Heart left ventricle (tissue), 16 donors: ENCODE measurements at regions not wholly inside any gene's neighbourhood (a gene's known extent, or its start where the extent isn't known, plus 50 kb on each side); places are given as distances from the start of the nearest gene placed in this dataset.

Experiments
- ATAC-seq, 4 donors: fragments of 200-7000 bp; cut with Tn5 transposase; one replicate each; pipeline ENCODE4 v1.9.1; 2020 to 2022; ENCODE audit warnings: moderate library complexity in 4 of 4, mild to moderate bottlenecking in 3 of 4, moderate number of reproducible peaks in 1 of 4
- DNase-seq, 5 donors: peaks; one replicate each; pipeline ENCODE4 v3.0.0-alpha.2; 2020
- H3K27ac ChIP-seq, 12 donors: fragments of 200-600 bp; sonication (generic) in 4 of 12; one replicate each; pipeline versions ENCODE4 v1.5.0 to v1.8.0; 2016 to 2022; ENCODE audit warnings: mild to moderate bottlenecking in 2 of 12
- H3K27me3 ChIP-seq, 9 donors: fragments of 200-600 bp; sonication (generic) in 2 of 9; one replicate each; pipeline versions ENCODE4 v1.5.1 to v1.8.0; 2016 to 2022; ENCODE audit warnings: mild to moderate bottlenecking in 3 of 9
- H3K36me3 ChIP-seq, 9 donors: fragments of 200-600 bp; sonication (generic) in 2 of 9; one replicate each; pipeline versions ENCODE4 v1.5.0 to v1.8.0; 2018 to 2022; ENCODE audit warnings: mild to moderate bottlenecking in 2 of 9
- H3K4me1 ChIP-seq, 12 donors: fragments of 200-600 bp; sonication (generic) in 4 of 12; one replicate each; pipeline versions ENCODE4 v1.5.0 to v1.8.0; 2016 to 2022; ENCODE audit warnings: mild to moderate bottlenecking in 3 of 12
- H3K4me3 ChIP-seq, 12 donors: fragments of 200-600 bp; sonication (generic) in 4 of 12; one replicate each; pipeline versions ENCODE4 v1.5.0 to v1.8.0; 2017 to 2022; ENCODE audit warnings: mild to moderate bottlenecking in 9 of 12, moderate library complexity in 4 of 12
- H3K9me3 ChIP-seq, 12 donors: fragments of 200-600 bp; sonication (generic) in 4 of 12; one replicate each; pipeline versions ENCODE4 v1.5.0 to v1.8.0; 2016 to 2022; ENCODE audit warnings: mild to moderate bottlenecking in 1 of 12
- POLR2A ChIP-seq, 2 donors: fragments of 450-650 bp; IDR thresholded peaks; one replicate each; pipeline ENCODE4 v1.6.1; 2017; ENCODE audit warnings: antibody characterized with exemption in 2 of 2, mild to moderate bottlenecking in 2 of 2, moderate library complexity in 2 of 2
- WGBS, 4 donors: extraction: QIAGEN DNeasy Blood & Tissue Kit in 2 of 4; methylation state at CpG; one replicate each; pipeline versions ENCODE4 v1.1.5 to v1.1.7; 2013 to 2018; 5-methylcytosine and 5-hydroxymethylcytosine counted together
- intact Hi-C, 10 donors: fragments of 100-400 bp; cut with DNase I; formaldehyde crosslinking; loops; one replicate each; pipeline versions ENCODE4 v1.11.1 to v1.14.2; 2022
- TF ChIP-seq, protein P1 (sequence below), 12 donors: fragments of 200-600 bp; sonication (generic) in 4 of 12; IDR thresholded peaks; one replicate each; pipeline versions ENCODE4 v1.5.0 to v1.8.0; 2018 to 2022; ENCODE audit warnings: antibody characterized with exemption in 12 of 12, mild to moderate bottlenecking in 5 of 12
- donor health status: ischemic (EF 13 %, LVEDD 7.1; RV severe dilation, severe dysfunction).
- donor health status: healthy with polysubstance abuse.
- donor health status: DM: no; HTN: yes; CAD: no.
- donor health status: DM: no; HTN: no; CAD: no.
- donor health status: ischemic (EF 25% LVEDD 6.9; RV normal size, moderate dysfunction).
- donor health status: ischemic (EF 25% LVEDD 5.7; RV mildly dilated, moderate dysfunction).
- donor health status: healthy.
- donor health status: DM: yes; HTN: yes; CAD: no.
- donor health status: ischemic (EF 35%, LVEDD 5.7; RV mildly dilated, moderate dysfunction).
- donor health status: nonischemic (EF 11% LVEDD 7.7; RV severe dilation, severe dysfunction).
- donor health status: DM: yes; HTN: yes; CAD: no.
- donor health status: PGD.
- donor health status: ischemic (EF 29% LVEDD 5.4; RV normal size, mild dysfunction).
- donor health status: nonischemic (EF 23%, LVEDD 6.1; RV moderate dilation, normal function).

DNA sequence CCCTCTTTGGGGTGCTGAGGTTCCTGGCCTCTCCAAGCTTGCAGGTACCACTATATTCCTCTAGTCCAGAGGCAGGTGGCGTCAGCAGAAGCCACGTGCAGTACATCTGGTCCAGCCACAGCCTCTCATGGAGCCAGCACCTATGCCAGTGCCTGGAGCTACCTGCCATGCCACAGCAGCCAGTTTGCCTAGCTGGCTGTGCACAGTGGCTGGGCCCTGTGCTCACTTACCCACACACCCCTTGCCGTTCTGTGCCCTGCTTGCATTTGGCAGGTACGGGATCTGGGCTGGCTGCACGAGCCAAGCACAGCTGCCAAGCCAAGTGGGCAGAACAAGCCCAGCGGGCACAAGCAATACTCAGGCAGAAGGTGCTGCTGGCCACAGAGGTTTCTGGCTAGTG, 601.1 kb downstream of the EPHA5 start:
- Histone ChIP-seq H3K27ac (no peak overlapping the region), H3K4me3 (no peak overlapping the region), H3K27me3 (no peaks in the 10 kb centered on the region), H3K36me3 (no peaks in the 10 kb centered on the region), H3K9me3 (peaks cover 0 to 4% (median 0%) of the 10 kb centered on the region in 12 donors), H3K4me1 (no peaks in the 10 kb centered on the region)
- intact Hi-C loops = no loop called here
- 62 to 78% (median 67%) methylated on average over 5 to 6 of the region's 6 CpGs for WGBS, 4 donors
- no peak for ATAC-seq
- DNase-seq = peak in 1 of 5 donors; percentile 63
- no peak for TF ChIP-seq POLR2A (IDR thresholded peaks at IDR 0.05)
- TF ChIP-seq, protein P1, sequence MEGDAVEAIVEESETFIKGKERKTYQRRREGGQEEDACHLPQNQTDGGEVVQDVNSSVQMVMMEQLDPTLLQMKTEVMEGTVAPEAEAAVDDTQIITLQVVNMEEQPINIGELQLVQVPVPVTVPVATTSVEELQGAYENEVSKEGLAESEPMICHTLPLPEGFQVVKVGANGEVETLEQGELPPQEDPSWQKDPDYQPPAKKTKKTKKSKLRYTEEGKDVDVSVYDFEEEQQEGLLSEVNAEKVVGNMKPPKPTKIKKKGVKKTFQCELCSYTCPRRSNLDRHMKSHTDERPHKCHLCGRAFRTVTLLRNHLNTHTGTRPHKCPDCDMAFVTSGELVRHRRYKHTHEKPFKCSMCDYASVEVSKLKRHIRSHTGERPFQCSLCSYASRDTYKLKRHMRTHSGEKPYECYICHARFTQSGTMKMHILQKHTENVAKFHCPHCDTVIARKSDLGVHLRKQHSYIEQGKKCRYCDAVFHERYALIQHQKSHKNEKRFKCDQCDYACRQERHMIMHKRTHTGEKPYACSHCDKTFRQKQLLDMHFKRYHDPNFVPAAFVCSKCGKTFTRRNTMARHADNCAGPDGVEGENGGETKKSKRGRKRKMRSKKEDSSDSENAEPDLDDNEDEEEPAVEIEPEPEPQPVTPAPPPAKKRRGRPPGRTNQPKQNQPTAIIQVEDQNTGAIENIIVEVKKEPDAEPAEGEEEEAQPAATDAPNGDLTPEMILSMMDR (IDR thresholded peaks at IDR 0.05) = no peak

DNA sequence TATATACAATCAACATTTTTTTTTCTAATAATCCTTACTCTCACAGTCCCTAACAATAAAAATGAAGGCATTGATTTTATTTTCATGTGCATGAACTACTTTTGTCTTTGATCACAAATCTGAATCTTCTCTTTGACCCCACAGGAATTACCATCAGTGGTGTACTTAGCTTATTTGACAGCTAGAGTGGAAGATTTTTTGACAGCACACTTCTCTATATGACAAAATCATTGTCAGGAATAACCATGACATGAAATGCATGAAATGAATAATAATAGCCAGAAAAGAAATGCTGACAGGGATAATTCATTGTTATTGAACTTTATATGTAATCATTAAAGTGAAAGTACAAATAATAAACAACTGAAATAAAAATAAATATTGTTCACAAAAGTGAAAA, 604.2 kb downstream of the EPHA5 start:
- TF ChIP-seq POLR2A (IDR thresholded peaks at IDR 0.05) = no peak
- TF ChIP-seq, protein P1 (IDR thresholded peaks at IDR 0.05) = no peak
- no peak for DNase-seq
- Histone ChIP-seq H3K27me3 (no peaks in the 10 kb centered on the region), H3K36me3 (no peaks in the 10 kb centered on the region), H3K4me3 (no peak overlapping the region), H3K4me1 (no peaks in the 10 kb centered on the region), H3K27ac (no peak overlapping the region), H3K9me3 (no peaks in the 10 kb centered on the region)
- intact Hi-C loops = no loop called here
- ATAC-seq = no peak

DNA sequence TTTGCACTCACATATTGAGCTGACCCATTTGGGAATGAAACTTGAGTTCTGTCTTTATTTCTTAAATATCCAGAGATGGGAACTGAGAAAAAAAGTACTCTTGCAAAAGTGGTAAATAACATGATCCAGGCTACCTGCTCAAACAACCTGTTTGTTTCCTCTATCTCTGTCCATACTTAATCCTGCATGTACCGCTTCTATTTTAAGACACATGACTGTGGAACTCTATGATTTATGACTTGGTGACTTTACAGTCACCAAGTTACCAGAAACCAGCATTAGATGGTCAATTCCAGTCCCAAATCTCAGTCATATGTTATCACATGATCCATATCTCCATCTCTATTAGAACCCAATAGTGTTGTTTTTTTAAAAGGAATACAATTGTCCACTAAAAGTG, 606.7 kb downstream of the EPHA5 start:
- intact Hi-C loops = no loop called here
- H3K27ac ChIP-seq = no peak overlapping the region
- DNase-seq = no peak
- H3K9me3 ChIP-seq = no peaks in the 10 kb centered on the region
- H3K4me3 ChIP-seq = no peak overlapping the region
- TF ChIP-seq POLR2A (IDR thresholded peaks at IDR 0.05) = no peak
- TF ChIP-seq, protein P1 (IDR thresholded peaks at IDR 0.05) = no peak
- no peaks in the 10 kb centered on the region for H3K36me3 ChIP-seq
- 84 to 94% (median 88%) methylated on average over 1 of the region's 1 CpG for WGBS, 4 donors
- ATAC-seq = no peak
- H3K27me3 ChIP-seq = no peaks in the 10 kb centered on the region
- H3K4me1 ChIP-seq = no peaks in the 10 kb centered on the region

DNA sequence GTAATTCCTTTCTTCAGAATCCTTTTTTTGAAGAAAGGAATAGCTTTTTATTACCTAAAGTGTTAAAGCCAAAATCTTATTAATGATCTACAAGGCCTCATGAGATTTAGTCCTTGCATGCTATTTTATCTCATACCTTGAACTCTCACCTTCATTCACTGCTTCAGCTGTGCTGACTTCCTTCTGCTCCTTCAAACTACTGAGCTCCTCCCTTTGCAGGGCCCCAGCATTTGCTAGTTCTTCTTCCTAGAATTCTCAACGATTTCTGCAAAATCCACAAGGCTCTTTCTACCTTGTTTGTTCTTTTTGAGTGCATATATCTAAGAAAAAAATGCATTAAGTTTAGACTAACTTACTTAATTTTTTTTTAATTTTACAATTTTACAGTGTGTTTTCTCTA, 619.5 kb downstream of the EPHA5 start:
- 0 to 26% (median 1%) methylated on average over 1 of the region's 1 CpG for WGBS, 4 donors

More for the DNA sequence above, 619.5 kb downstream of the EPHA5 start:
- TF ChIP-seq, protein P1 (IDR thresholded peaks at IDR 0.05) = no peak
- TF ChIP-seq POLR2A (IDR thresholded peaks at IDR 0.05) = no peak
- ATAC-seq (no peak), DNase-seq (no peak)
- Histone ChIP-seq H3K4me3 (no peak overlapping the region), H3K9me3 (no peaks in the 10 kb centered on the region), H3K27ac (no peak overlapping the region), H3K27me3 (no peaks in the 10 kb centered on the region), H3K36me3 (no peaks in the 10 kb centered on the region), H3K4me1 (no peaks in the 10 kb centered on the region)
- intact Hi-C loops = no loop called here
